ENCODE measurements at regions not wholly inside any gene's neighbourhood (a gene's known extent, or its start where the extent isn't known, plus 50 kb on each side); places are given as distances from the start of the nearest gene placed in this dataset.

- Histone ChIP-seq H3K36me3 (ENCODE audit: control insufficient read depth in 2 of 2, insufficient read depth in 1 of 2, low read length in 2 of 2) (no peaks in the 10 kb centered on the region), H3K4me1 (ENCODE audit: control insufficient read depth, insufficient read depth, low read length) (no peaks in the 10 kb centered on the region), H3K9me3 (ENCODE audit: control insufficient read depth, insufficient read depth, low read depth, low read length) (no peaks in the 10 kb centered on the region), H3K4me3 (ENCODE audit: low read depth, low read length) (no peak overlapping the region), H3K27ac (ENCODE audit: extremely low read depth, low read depth, low read length) (no peak overlapping the region)
- POLR2A ChIA-PET = no interaction called here
- CTCF ChIA-PET = interaction anchor here (0.6 to 0.7 kb wide), 2 partner anchors 38 to 414 kb away, joined by 3 read pairs; no protein-coding TSS in a partner anchor
- TF ChIP-seq ZBTB21 (tag by site-specific recombination; IDR thresholded peaks at IDR 0.05) = no peak
Measured at GRCh38 chr1:94629259-94630181, 88.0 kb upstream of the F3 start.

DNA sequence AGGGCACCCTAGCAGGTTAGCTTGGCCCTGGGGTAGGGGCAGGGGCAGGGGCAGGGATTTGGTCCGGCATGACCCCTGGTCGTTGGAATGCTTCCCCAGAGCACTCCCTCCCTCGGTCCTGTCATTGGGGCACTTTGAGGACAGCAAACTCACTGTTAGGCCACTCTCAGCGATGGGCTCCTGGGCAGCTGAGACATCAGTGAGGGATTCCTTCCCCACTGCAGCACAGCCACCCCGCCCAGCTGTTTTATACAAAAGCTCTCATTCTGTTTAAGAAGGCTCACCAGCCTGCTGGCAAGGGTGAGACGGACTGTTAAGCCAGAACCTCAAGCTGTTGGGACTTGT is 86.9 kb upstream of the F3 start:
- CTCF ChIA-PET = no interaction called here
- Histone ChIP-seq H3K27ac (ENCODE audit: extremely low read depth, low read depth, low read length) (no peak overlapping the region), H3K4me3 (ENCODE audit: low read depth, low read length) (no peak overlapping the region), H3K9me3 (ENCODE audit: control insufficient read depth, insufficient read depth, low read depth, low read length) (no peaks in the 10 kb centered on the region), H3K4me1 (ENCODE audit: control insufficient read depth, insufficient read depth, low read length) (no peaks in the 10 kb centered on the region), H3K36me3 (ENCODE audit: control insufficient read depth in 2 of 2, insufficient read depth in 1 of 2, low read length in 2 of 2) (no peaks in the 10 kb centered on the region)
- POLR2A ChIA-PET = no interaction called here
- no peak for TF ChIP-seq PBX3 (CRISPR knock-in tag; IDR thresholded peaks at IDR 0.05)
- no peak for TF ChIP-seq ZNF596 (tag by site-specific recombination; IDR thresholded peaks at IDR 0.05)
- no peak for TF ChIP-seq ZNF660 (tag by site-specific recombination; IDR thresholded peaks at IDR 0.05)
- no peak for TF ChIP-seq GLIS2 (tag by site-specific recombination; IDR thresholded peaks at IDR 0.05)
- TF ChIP-seq ZNF223 (tag by site-specific recombination; IDR thresholded peaks at IDR 0.05) = no peak
- no peak for TF ChIP-seq YY2 (tag by site-specific recombination; IDR thresholded peaks at IDR 0.05)
- TF ChIP-seq ZNF114 (tag by site-specific recombination; IDR thresholded peaks at IDR 0.05) = no peak
- TF ChIP-seq ZSCAN18 (tag by site-specific recombination; IDR thresholded peaks at IDR 0.05) = no peak
- no peak for TF ChIP-seq ZNF280D (tag by site-specific recombination; IDR thresholded peaks at IDR 0.05)
- TF ChIP-seq, protein P1, sequence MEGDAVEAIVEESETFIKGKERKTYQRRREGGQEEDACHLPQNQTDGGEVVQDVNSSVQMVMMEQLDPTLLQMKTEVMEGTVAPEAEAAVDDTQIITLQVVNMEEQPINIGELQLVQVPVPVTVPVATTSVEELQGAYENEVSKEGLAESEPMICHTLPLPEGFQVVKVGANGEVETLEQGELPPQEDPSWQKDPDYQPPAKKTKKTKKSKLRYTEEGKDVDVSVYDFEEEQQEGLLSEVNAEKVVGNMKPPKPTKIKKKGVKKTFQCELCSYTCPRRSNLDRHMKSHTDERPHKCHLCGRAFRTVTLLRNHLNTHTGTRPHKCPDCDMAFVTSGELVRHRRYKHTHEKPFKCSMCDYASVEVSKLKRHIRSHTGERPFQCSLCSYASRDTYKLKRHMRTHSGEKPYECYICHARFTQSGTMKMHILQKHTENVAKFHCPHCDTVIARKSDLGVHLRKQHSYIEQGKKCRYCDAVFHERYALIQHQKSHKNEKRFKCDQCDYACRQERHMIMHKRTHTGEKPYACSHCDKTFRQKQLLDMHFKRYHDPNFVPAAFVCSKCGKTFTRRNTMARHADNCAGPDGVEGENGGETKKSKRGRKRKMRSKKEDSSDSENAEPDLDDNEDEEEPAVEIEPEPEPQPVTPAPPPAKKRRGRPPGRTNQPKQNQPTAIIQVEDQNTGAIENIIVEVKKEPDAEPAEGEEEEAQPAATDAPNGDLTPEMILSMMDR (tag by site-specific recombination; IDR thresholded peaks at IDR 0.05) = no peak
- no peak for TF ChIP-seq ZBTB48 (tag by site-specific recombination; IDR thresholded peaks at IDR 0.05)
- TF ChIP-seq, protein P2, sequence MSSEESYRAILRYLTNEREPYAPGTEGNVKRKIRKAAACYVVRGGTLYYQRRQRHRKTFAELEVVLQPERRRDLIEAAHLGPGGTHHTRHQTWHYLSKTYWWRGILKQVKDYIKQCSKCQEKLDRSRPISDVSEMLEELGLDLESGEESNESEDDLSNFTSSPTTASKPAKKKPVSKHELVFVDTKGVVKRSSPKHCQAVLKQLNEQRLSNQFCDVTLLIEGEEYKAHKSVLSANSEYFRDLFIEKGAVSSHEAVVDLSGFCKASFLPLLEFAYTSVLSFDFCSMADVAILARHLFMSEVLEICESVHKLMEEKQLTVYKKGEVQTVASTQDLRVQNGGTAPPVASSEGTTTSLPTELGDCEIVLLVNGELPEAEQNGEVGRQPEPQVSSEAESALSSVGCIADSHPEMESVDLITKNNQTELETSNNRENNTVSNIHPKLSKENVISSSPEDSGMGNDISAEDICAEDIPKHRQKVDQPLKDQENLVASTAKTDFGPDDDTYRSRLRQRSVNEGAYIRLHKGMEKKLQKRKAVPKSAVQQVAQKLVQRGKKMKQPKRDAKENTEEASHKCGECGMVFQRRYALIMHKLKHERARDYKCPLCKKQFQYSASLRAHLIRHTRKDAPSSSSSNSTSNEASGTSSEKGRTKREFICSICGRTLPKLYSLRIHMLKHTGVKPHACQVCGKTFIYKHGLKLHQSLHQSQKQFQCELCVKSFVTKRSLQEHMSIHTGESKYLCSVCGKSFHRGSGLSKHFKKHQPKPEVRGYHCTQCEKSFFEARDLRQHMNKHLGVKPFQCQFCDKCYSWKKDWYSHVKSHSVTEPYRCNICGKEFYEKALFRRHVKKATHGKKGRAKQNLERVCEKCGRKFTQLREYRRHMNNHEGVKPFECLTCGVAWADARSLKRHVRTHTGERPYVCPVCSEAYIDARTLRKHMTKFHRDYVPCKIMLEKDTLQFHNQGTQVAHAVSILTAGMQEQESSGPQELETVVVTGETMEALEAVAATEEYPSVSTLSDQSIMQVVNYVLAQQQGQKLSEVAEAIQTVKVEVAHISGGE (tag by site-specific recombination; conservative IDR thresholded peaks at IDR 0.05; ENCODE audit: low read depth) = no peak
- TF ChIP-seq ZNF335 (tag by site-specific recombination; conservative IDR thresholded peaks at IDR 0.05) = no peak
- no peak for TF ChIP-seq ZNF513 (tag by site-specific recombination; IDR thresholded peaks at IDR 0.05)
- no peak for TF ChIP-seq ZNF639 (tag by site-specific recombination; IDR thresholded peaks at IDR 0.05)
- TF ChIP-seq, protein P3, sequence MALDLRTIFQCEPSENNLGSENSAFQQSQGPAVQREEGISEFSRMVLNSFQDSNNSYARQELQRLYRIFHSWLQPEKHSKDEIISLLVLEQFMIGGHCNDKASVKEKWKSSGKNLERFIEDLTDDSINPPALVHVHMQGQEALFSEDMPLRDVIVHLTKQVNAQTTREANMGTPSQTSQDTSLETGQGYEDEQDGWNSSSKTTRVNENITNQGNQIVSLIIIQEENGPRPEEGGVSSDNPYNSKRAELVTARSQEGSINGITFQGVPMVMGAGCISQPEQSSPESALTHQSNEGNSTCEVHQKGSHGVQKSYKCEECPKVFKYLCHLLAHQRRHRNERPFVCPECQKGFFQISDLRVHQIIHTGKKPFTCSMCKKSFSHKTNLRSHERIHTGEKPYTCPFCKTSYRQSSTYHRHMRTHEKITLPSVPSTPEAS (tag by site-specific recombination; IDR thresholded peaks at IDR 0.05) = no peak
- TF ChIP-seq REPIN1 (tag by site-specific recombination; IDR thresholded peaks at IDR 0.05; ENCODE audit: low read depth) = no peak
